NT2/D1 (cell line): ENCODE measurements at regions not wholly inside any gene's neighbourhood (a gene's known extent, or its start where the extent isn't known, plus 50 kb on each side); places are given as distances from the start of the nearest gene placed in this dataset.

Experiments
- SUZ12 ChIP-seq: IDR thresholded peaks from 2 replicates; pipeline ENCODE4 v1.6.1; 2011; ENCODE audit not compliant: insufficient read length, insufficient read depth; ENCODE audit errors: extremely low read depth
- YY1 ChIP-seq: IDR thresholded peaks from 2 replicates; pipeline ENCODE4 v1.6.1; 2011; ENCODE audit not compliant: insufficient read length, insufficient read depth
- ZNF274 ChIP-seq: IDR thresholded peaks from 2 replicates; pipeline ENCODE4 v1.6.1; 2011; ENCODE audit warnings: mild to moderate bottlenecking, low read depth, low read length

DNA sequence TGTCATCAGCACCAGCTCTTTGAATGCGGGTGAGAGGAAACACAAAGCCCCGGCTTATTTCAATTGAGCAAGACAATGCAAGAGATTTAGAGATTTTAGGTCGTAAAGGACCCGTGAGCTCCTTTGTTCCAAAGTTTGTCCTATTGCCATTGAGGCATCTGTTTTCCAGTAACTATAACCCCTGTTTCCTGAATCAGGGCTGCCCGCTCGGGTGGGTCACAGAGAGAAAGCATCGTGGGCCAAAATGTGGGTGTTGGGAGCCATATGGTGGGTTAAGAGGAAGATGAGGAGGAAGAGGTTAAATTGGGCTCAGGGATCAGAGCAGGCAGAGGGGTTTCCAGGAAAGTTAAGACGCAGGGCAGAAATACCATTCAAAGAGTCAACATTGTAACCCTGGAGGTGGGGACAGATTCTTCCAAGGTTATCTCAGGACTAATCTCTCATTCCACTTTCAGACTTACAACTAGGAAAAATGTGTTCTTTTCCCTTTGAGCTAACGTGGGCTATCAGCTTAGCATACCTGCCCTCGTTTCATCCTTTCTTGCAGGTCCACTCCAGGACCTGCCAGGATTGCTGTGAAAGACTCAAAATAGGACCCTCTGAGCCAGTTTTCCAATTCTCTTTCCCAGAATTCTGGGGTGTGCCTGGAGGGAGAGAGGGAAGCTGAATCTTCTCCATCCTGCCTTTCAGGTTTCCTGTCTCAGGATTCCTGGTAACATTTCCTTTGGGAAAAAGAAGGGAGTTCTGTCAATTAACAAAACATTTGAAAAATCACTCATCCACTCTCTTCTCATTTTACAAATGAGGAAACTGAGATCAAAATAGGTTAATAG is 95.5 kb upstream of the TAF11L2 start:
- TF ChIP-seq ZNF274 = no peak
- TF ChIP-seq SUZ12 = no peak
- TF ChIP-seq YY1 = no peak
